ENCODE measurements at regions not wholly inside any gene's neighbourhood (a gene's known extent, or its start where the extent isn't known, plus 50 kb on each side); places are given as distances from the start of the nearest gene placed in this dataset.

- H3K27ac Mint-ChIP-seq, result no peak overlapping the region
- H3K4me1 Mint-ChIP-seq, result no peaks in the 10 kb centered on the region
- DNase-seq, result no peak
- peaks cover 0 to 7% (median 0%) of the 10 kb centered on the region in 6 donors for H3K9me3 Mint-ChIP-seq
- H3K27me3 Mint-ChIP-seq (ENCODE audit: low read depth in 3 of 3), result peaks cover 0 to 2% (median 0%) of the 10 kb centered on the region in 3 donors
- no peaks in the 10 kb centered on the region for H3K36me3 Mint-ChIP-seq
- H3K4me3 Mint-ChIP-seq, result no peak overlapping the region
Measured at GRCh38 chr2:58899692-58900091, 658.6 kb upstream of the FANCL start.

- H3K4me3 Mint-ChIP-seq, result no peak overlapping the region
- no peaks in the 10 kb centered on the region for H3K4me1 Mint-ChIP-seq
- H3K27me3 Mint-ChIP-seq (ENCODE audit: low read depth in 3 of 3), result peaks cover 0 to 2% (median 2%) of the 10 kb centered on the region in 3 donors
- DNase-seq, result no peak
- H3K9me3 Mint-ChIP-seq, result peaks cover 0 to 7% (median 1%) of the 10 kb centered on the region in 6 donors
- no peaks in the 10 kb centered on the region for H3K36me3 Mint-ChIP-seq
- H3K27ac Mint-ChIP-seq, result no peak overlapping the region
Measured at GRCh38 chr2:58896638-58897037, 655.5 kb upstream of the FANCL start.

GRCh38 chr2:58895857-58896256 lies 654.7 kb upstream of the FANCL start:
- no peak for DNase-seq
- Mint-ChIP-seq H3K36me3 (no peaks in the 10 kb centered on the region), H3K27ac (no peak overlapping the region)

GRCh38 chr2:58893656-58894351 lies 652.7 kb upstream of the FANCL start:
- Mint-ChIP-seq H3K9me3 (peaks cover 0 to 5% (median 0%) of the 10 kb centered on the region in 6 donors), H3K27me3 (ENCODE audit: low read depth in 3 of 3) (peaks cover 0 to 4% (median 2%) of the 10 kb centered on the region in 3 donors), H3K36me3 (no peaks in the 10 kb centered on the region), H3K4me3 (no peak overlapping the region), H3K4me1 (no peaks in the 10 kb centered on the region), H3K27ac (no peak overlapping the region)
- no peak for DNase-seq

More at GRCh38 chr2:58895857-58896256, 654.7 kb upstream of the FANCL start:
- H3K4me1 Mint-ChIP-seq, result no peaks in the 10 kb centered on the region
- H3K27me3 Mint-ChIP-seq (ENCODE audit: low read depth in 3 of 3), result peaks cover 0 to 3% (median 2%) of the 10 kb centered on the region in 3 donors
- no peak overlapping the region for H3K4me3 Mint-ChIP-seq
- H3K9me3 Mint-ChIP-seq, result peaks cover 0 to 7% (median 2%) of the 10 kb centered on the region in 6 donors

- Mint-ChIP-seq H3K4me3 (no peak overlapping the region), H3K27me3 (ENCODE audit: low read depth in 3 of 3) (peaks cover 0 to 4% (median 2%) of the 10 kb centered on the region in 3 donors), H3K4me1 (no peaks in the 10 kb centered on the region), H3K27ac (no peak overlapping the region), H3K36me3 (no peaks in the 10 kb centered on the region), H3K9me3 (peaks cover 0 to 5% (median 2%) of the 10 kb centered on the region in 6 donors)
- DNase-seq, result no peak
Measured at GRCh38 chr2:58891828-58892377, 650.8 kb upstream of the FANCL start.

- Mint-ChIP-seq H3K9me3 (peaks cover 0 to 5% (median 2%) of the 10 kb centered on the region in 6 donors), H3K27ac (no peak overlapping the region), H3K4me3 (no peak overlapping the region), H3K36me3 (no peaks in the 10 kb centered on the region), H3K27me3 (ENCODE audit: low read depth in 3 of 3) (peaks cover 0 to 4% (median 0%) of the 10 kb centered on the region in 3 donors), H3K4me1 (no peaks in the 10 kb centered on the region)
- DNase-seq, result no peak
Measured at GRCh38 chr2:58890865-58891525, 649.9 kb upstream of the FANCL start.

- DNase-seq, result no peak
- H3K9me3 Mint-ChIP-seq, result peaks cover 0 to 3% (median under 1%) of the 10 kb centered on the region in 6 donors
Measured at GRCh38 chr2:58886009-58886408, 644.9 kb upstream of the FANCL start.

GRCh38 chr2:58879834-58880233 lies 638.7 kb upstream of the FANCL start:
- Mint-ChIP-seq H3K4me3 (no peak overlapping the region), H3K4me1 (no peaks in the 10 kb centered on the region), H3K27me3 (ENCODE audit: low read depth in 3 of 3) (no peaks in the 10 kb centered on the region), H3K9me3 (peaks cover 0 to 1% (median 0%) of the 10 kb centered on the region in 6 donors), H3K36me3 (no peaks in the 10 kb centered on the region), H3K27ac (no peak overlapping the region)
- DNase-seq, result no peak

More at GRCh38 chr2:58886009-58886408, 644.9 kb upstream of the FANCL start:
- no peaks in the 10 kb centered on the region for H3K4me1 Mint-ChIP-seq
- H3K27me3 Mint-ChIP-seq (ENCODE audit: low read depth in 3 of 3), result peaks cover 0 to 2% (median 0%) of the 10 kb centered on the region in 3 donors
- H3K36me3 Mint-ChIP-seq, result no peaks in the 10 kb centered on the region
- no peak overlapping the region for H3K4me3 Mint-ChIP-seq
- H3K27ac Mint-ChIP-seq, result no peak overlapping the region

GRCh38 chr2:58878778-58879177 lies 637.7 kb upstream of the FANCL start:
- Mint-ChIP-seq H3K4me1 (no peaks in the 10 kb centered on the region), H3K36me3 (no peaks in the 10 kb centered on the region), H3K4me3 (no peak overlapping the region), H3K9me3 (peaks cover 0 to 1% (median 0%) of the 10 kb centered on the region in 6 donors), H3K27ac (no peak overlapping the region), H3K27me3 (ENCODE audit: low read depth in 3 of 3) (no peaks in the 10 kb centered on the region)
- no peak for DNase-seq

- H3K27me3 Mint-ChIP-seq (ENCODE audit: low read depth in 3 of 3), result no peaks in the 10 kb centered on the region
- H3K4me3 Mint-ChIP-seq, result no peak overlapping the region
- H3K9me3 Mint-ChIP-seq, result no peaks in the 10 kb centered on the region
- no peak overlapping the region for H3K27ac Mint-ChIP-seq
- DNase-seq, result no peak
- no peaks in the 10 kb centered on the region for H3K36me3 Mint-ChIP-seq
- H3K4me1 Mint-ChIP-seq, result no peaks in the 10 kb centered on the region
Measured at GRCh38 chr2:58876126-58876525, 635.0 kb upstream of the FANCL start.

GRCh38 chr2:58875436-58875835 lies 634.3 kb upstream of the FANCL start:
- Mint-ChIP-seq H3K4me3 (no peak overlapping the region), H3K4me1 (no peaks in the 10 kb centered on the region), H3K9me3 (no peaks in the 10 kb centered on the region), H3K36me3 (no peaks in the 10 kb centered on the region), H3K27ac (no peak overlapping the region), H3K27me3 (ENCODE audit: low read depth in 3 of 3) (peaks cover 0 to 2% (median 0%) of the 10 kb centered on the region in 3 donors)
- DNase-seq, result no peak

- H3K36me3 Mint-ChIP-seq, result no peaks in the 10 kb centered on the region
- DNase-seq, result no peak
- no peak overlapping the region for H3K27ac Mint-ChIP-seq
- H3K9me3 Mint-ChIP-seq, result peaks cover 0 to 2% (median 0%) of the 10 kb centered on the region in 6 donors
- no peak overlapping the region for H3K4me3 Mint-ChIP-seq
- H3K4me1 Mint-ChIP-seq, result no peaks in the 10 kb centered on the region
- peaks cover 0 to 2% (median 2%) of the 10 kb centered on the region in 3 donors for H3K27me3 Mint-ChIP-seq (ENCODE audit: low read depth in 3 of 3)
Measured at GRCh38 chr2:58871469-58872142, 630.5 kb upstream of the FANCL start.

GRCh38 chr2:58870704-58871103 lies 629.6 kb upstream of the FANCL start:
- peaks cover 0 to 2% (median 2%) of the 10 kb centered on the region in 3 donors for H3K27me3 Mint-ChIP-seq (ENCODE audit: low read depth in 3 of 3)
- H3K27ac Mint-ChIP-seq, result no peak overlapping the region
- peaks cover 0 to 6% of the 10 kb centered on the region in 2 donors for H3K4me1 Mint-ChIP-seq
- no peak overlapping the region for H3K4me3 Mint-ChIP-seq
- peaks cover 0 to 2% (median 0%) of the 10 kb centered on the region in 6 donors for H3K9me3 Mint-ChIP-seq
- no peak for DNase-seq
- no peaks in the 10 kb centered on the region for H3K36me3 Mint-ChIP-seq

GRCh38 chr2:58866946-58867345 lies 625.8 kb upstream of the FANCL start:
- Mint-ChIP-seq H3K27me3 (ENCODE audit: low read depth in 3 of 3) (peaks cover 0 to 2% (median 2%) of the 10 kb centered on the region in 3 donors), H3K4me1 (peaks cover 0 to 7% of the 10 kb centered on the region in 2 donors), H3K9me3 (peaks cover 0 to 6% (median 0%) of the 10 kb centered on the region in 6 donors), H3K27ac (no peak overlapping the region), H3K36me3 (no peaks in the 10 kb centered on the region), H3K4me3 (no peak overlapping the region)
- DNase-seq, result no peak

Measured in immature natural killer cell (primary cell).